ENCODE measurements at regions not wholly inside any gene's neighbourhood (a gene's known extent, or its start where the extent isn't known, plus 50 kb on each side); places are given as distances from the start of the nearest gene placed in this dataset.

DNA sequence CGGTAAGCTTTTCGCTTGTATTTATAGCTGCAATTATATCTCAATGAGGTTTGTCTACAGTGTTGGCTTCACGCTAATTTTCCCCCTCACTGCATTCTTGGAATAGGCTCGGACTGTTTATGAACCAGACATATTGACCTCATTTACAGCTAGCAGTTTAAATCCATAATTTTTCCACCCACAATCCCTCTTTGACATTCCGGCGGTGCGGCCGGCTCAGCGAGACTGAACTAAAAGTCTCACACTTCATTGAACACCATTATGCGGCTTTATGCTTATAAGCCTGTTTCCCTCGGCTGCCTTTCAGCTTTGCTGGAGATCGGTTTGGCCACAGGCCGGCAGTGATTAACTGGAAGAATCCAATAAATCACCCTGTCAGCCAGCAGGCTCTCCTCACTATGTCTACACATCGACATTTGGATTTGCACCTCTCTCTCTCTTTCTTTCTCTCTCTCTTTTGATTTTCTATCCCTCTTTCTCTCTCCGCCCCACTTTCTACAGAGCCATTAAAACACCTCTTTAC, 315.0 kb upstream of the TLE4 start:
- no peaks in the 10 kb centered on the region for H3K36me3 ChIP-seq (ENCODE audit: control insufficient read depth in 2 of 2, extremely low read depth in 1 of 2, insufficient read depth in 1 of 2, low read length in 1 of 2)
- no peaks in the 10 kb centered on the region for H3K9me3 ChIP-seq
- DNase-seq (no peak), ATAC-seq (replicated peaks in 1 of 4) (no peak)
- no peak overlapping the region for H3K4me3 Mint-ChIP-seq
- H3K27me3 Mint-ChIP-seq, result peaks cover 11 to 17% of the 10 kb centered on the region in 2 donors
- H3K4me3 ChIP-seq (ENCODE audit: control insufficient read depth in 1 of 2, extremely low read depth in 1 of 2, low read length in 1 of 2), result no peak overlapping the region
- H3K27ac Mint-ChIP-seq, result no peak overlapping the region
- peaks cover 3 to 19% of the 10 kb centered on the region in 2 experiments for H3K27me3 ChIP-seq (replicated peaks in 1 of 2; ENCODE audit: control insufficient read depth in 2 of 2, extremely low read depth in 1 of 2, insufficient read depth in 2 of 2, low read length in 1 of 2)
- H3K36me3 Mint-ChIP-seq, result no peaks in the 10 kb centered on the region
- no peaks in the 10 kb centered on the region for H3K4me1 Mint-ChIP-seq
- CTCF ChIA-PET, result no interaction called here
- POLR2A ChIA-PET, result no interaction called here
- H3K27ac ChIP-seq (ENCODE audit: low read length), result no peak overlapping the region
- 43% methylated on average over 6 of the region's 15 CpGs for WGBS (ENCODE audit: insufficient coverage)
- H3K4me1 ChIP-seq (ENCODE audit: control insufficient read depth in 1 of 2, extremely low read depth in 1 of 2, insufficient read depth in 2 of 2, low read length in 2 of 2), result no peaks in the 10 kb centered on the region
- H3K9me3 Mint-ChIP-seq, result peaks cover 0 to 3% (median 0%) of the 10 kb centered on the region in 3 donors

DNA sequence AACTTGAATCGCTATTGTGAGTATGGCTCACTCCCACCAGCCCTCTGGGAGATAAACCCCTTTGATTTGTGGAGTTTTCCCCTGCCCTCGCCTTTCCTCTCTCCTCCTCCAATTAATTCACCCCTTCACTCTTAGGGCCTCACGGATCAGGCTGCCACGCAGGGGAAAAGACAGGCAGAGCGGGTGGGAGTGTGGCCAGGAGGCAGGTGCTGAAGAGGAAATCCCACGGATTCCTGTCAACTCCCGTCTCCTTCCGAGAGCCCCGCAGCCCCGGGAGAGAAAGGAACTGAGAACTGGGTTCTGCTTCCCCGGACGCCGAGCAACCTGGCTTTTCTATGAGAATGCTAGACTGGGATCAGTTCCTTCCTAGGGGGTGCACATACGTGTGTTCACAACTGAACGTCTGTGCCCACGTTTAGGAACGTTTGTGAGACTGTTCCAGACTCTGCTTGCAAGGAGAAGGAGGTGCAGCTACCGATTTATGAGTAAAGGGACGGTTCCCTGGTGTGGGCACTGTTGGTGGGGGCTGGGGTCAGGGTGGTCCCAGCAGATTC, 314.5 kb upstream of the TLE4 start:
- ChIA-PET POLR2A (no interaction called here), CTCF (no interaction called here)
- Mint-ChIP-seq H3K4me3 (no peak overlapping the region), H3K27ac (no peak overlapping the region), H3K9me3 (peaks cover 0 to 3% (median 0%) of the 10 kb centered on the region in 3 donors), H3K27me3 (peaks cover 14 to 17% of the 10 kb centered on the region in 2 donors), H3K4me1 (no peaks in the 10 kb centered on the region), H3K36me3 (no peaks in the 10 kb centered on the region)
- no peak for ATAC-seq (replicated peaks in 1 of 4)
- WGBS (ENCODE audit: insufficient coverage), result 49% methylated on average over 10 of the region's 19 CpGs
- Histone ChIP-seq H3K36me3 (ENCODE audit: control insufficient read depth in 2 of 2, extremely low read depth in 1 of 2, insufficient read depth in 1 of 2, low read length in 1 of 2) (no peaks in the 10 kb centered on the region), H3K27me3 (replicated peaks in 1 of 2; ENCODE audit: control insufficient read depth in 2 of 2, extremely low read depth in 1 of 2, insufficient read depth in 2 of 2, low read length in 1 of 2) (peaks cover 3 to 19% of the 10 kb centered on the region in 2 experiments), H3K9me3 (no peaks in the 10 kb centered on the region), H3K27ac (ENCODE audit: low read length) (no peak overlapping the region), H3K4me1 (ENCODE audit: control insufficient read depth in 1 of 2, extremely low read depth in 1 of 2, insufficient read depth in 2 of 2, low read length in 2 of 2) (no peaks in the 10 kb centered on the region), H3K4me3 (ENCODE audit: control insufficient read depth in 1 of 2, extremely low read depth in 1 of 2, low read length in 1 of 2) (no peak overlapping the region)
- DNase-seq, result no peak

DNA sequence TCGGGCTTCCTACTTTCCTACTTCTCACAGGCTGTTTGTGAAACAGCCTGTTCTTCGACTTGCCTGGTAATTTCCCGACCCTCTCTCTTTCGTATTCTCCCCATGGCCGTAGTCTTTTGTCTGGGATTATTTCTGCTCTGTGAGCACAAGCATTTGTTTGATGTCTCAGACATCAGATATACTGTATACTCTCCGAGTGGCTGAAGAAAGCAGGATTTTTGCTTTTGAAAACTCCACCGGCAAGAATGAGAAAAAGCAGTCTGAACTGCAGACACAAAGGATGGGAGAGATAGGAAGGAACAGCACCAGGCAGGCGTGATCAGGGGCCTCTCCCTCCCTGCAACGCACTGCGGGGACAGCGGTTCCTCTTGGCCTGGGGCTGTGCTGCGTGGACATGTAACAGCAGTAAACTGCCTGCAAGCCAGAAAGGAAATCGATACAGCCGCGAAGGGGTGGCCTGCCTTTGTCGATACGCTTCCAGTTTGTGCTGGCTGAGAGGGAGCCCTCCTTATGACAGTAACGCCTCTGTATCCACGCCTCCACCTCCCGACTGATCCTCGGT, 313.9 kb upstream of the TLE4 start:
- DNase-seq, result peak in 1 of 35 experiments; percentile 2
- no peak overlapping the region for H3K27ac ChIP-seq (ENCODE audit: low read length)
- peaks cover 17 to 20% of the 10 kb centered on the region in 2 donors for H3K27me3 Mint-ChIP-seq
- POLR2A ChIA-PET, result no interaction called here
- CTCF ChIA-PET, result no interaction called here
- H3K27me3 ChIP-seq (replicated peaks in 1 of 2; ENCODE audit: control insufficient read depth in 2 of 2, extremely low read depth in 1 of 2, insufficient read depth in 2 of 2, low read length in 1 of 2), result peaks cover 3 to 19% of the 10 kb centered on the region in 2 experiments
- H3K27ac Mint-ChIP-seq, result no peak overlapping the region
- H3K36me3 Mint-ChIP-seq, result no peaks in the 10 kb centered on the region
- peaks cover 1 to 5% (median 2%) of the 10 kb centered on the region in 3 donors for H3K9me3 Mint-ChIP-seq
- H3K4me1 Mint-ChIP-seq, result no peaks in the 10 kb centered on the region
- 70% methylated on average over 8 of the region's 21 CpGs for WGBS (ENCODE audit: insufficient coverage)
- no peaks in the 10 kb centered on the region for H3K9me3 ChIP-seq
- no peak for ATAC-seq (replicated peaks in 1 of 4)
- H3K4me3 ChIP-seq (ENCODE audit: control insufficient read depth in 1 of 2, extremely low read depth in 1 of 2, low read length in 1 of 2), result no peak overlapping the region
- no peaks in the 10 kb centered on the region for H3K36me3 ChIP-seq (ENCODE audit: control insufficient read depth in 2 of 2, extremely low read depth in 1 of 2, insufficient read depth in 1 of 2, low read length in 1 of 2)
- H3K4me1 ChIP-seq (ENCODE audit: control insufficient read depth in 1 of 2, extremely low read depth in 1 of 2, insufficient read depth in 2 of 2, low read length in 2 of 2), result no peaks in the 10 kb centered on the region
- H3K4me3 Mint-ChIP-seq, result no peak overlapping the region

- no peak for ATAC-seq (replicated peaks in 1 of 4)
- 16% methylated on average over 4 of the region's 4 CpGs for WGBS (ENCODE audit: insufficient coverage)
- Mint-ChIP-seq H3K36me3 (no peaks in the 10 kb centered on the region), H3K27me3 (peaks cover 26 to 37% of the 10 kb centered on the region in 2 donors), H3K4me1 (no peaks in the 10 kb centered on the region), H3K4me3 (no peak overlapping the region), H3K27ac (no peak overlapping the region), H3K9me3 (peaks cover 2 to 9% (median 6%) of the 10 kb centered on the region in 3 donors)
- H3K4me3 ChIP-seq (ENCODE audit: control insufficient read depth in 1 of 2, extremely low read depth in 1 of 2, low read length in 1 of 2), result no peak overlapping the region
- H3K27ac ChIP-seq (ENCODE audit: low read length), result no peak overlapping the region
- H3K4me1 ChIP-seq (ENCODE audit: control insufficient read depth in 1 of 2, extremely low read depth in 1 of 2, insufficient read depth in 2 of 2, low read length in 2 of 2), result no peaks in the 10 kb centered on the region
- H3K27me3 ChIP-seq (replicated peaks in 1 of 2; ENCODE audit: control insufficient read depth in 2 of 2, extremely low read depth in 1 of 2, insufficient read depth in 2 of 2, low read length in 1 of 2), result peaks cover 3 to 19% of the 10 kb centered on the region in 2 experiments
- H3K9me3 ChIP-seq, result no peaks in the 10 kb centered on the region
- no peak for DNase-seq
- H3K36me3 ChIP-seq (ENCODE audit: control insufficient read depth in 2 of 2, extremely low read depth in 1 of 2, insufficient read depth in 1 of 2, low read length in 1 of 2), result no peaks in the 10 kb centered on the region
- ChIA-PET POLR2A (no interaction called here), CTCF (no interaction called here)
Measured at GRCh38 chr9:79259858-79260257, 311.9 kb upstream of the TLE4 start.

GRCh38 chr9:79263628-79264027, 308.1 kb upstream of the TLE4 start:
- H3K27me3 Mint-ChIP-seq, result peaks cover 26 to 37% of the 10 kb centered on the region in 2 donors
- H3K4me3 Mint-ChIP-seq, result no peak overlapping the region
- no peak overlapping the region for H3K27ac Mint-ChIP-seq
- WGBS (ENCODE audit: insufficient coverage), result no CpG with 5 or more reads among the region's 1 CpG
- Histone ChIP-seq H3K27ac (ENCODE audit: low read length) (no peak overlapping the region), H3K9me3 (no peaks in the 10 kb centered on the region), H3K4me3 (ENCODE audit: control insufficient read depth in 1 of 2, extremely low read depth in 1 of 2, low read length in 1 of 2) (no peak overlapping the region), H3K36me3 (ENCODE audit: control insufficient read depth in 2 of 2, extremely low read depth in 1 of 2, insufficient read depth in 1 of 2, low read length in 1 of 2) (no peaks in the 10 kb centered on the region), H3K4me1 (ENCODE audit: control insufficient read depth in 1 of 2, extremely low read depth in 1 of 2, insufficient read depth in 2 of 2, low read length in 2 of 2) (no peaks in the 10 kb centered on the region), H3K27me3 (replicated peaks in 1 of 2; ENCODE audit: control insufficient read depth in 2 of 2, extremely low read depth in 1 of 2, insufficient read depth in 2 of 2, low read length in 1 of 2) (peaks cover 0 to 3% of the 10 kb centered on the region in 2 experiments)
- ChIA-PET POLR2A (no interaction called here), CTCF (no interaction called here)
- no peaks in the 10 kb centered on the region for H3K36me3 Mint-ChIP-seq
- peaks cover 2 to 9% (median 6%) of the 10 kb centered on the region in 3 donors for H3K9me3 Mint-ChIP-seq
- DNase-seq, result no peak
- ATAC-seq (replicated peaks in 1 of 4), result no peak
- no peaks in the 10 kb centered on the region for H3K4me1 Mint-ChIP-seq

DNA sequence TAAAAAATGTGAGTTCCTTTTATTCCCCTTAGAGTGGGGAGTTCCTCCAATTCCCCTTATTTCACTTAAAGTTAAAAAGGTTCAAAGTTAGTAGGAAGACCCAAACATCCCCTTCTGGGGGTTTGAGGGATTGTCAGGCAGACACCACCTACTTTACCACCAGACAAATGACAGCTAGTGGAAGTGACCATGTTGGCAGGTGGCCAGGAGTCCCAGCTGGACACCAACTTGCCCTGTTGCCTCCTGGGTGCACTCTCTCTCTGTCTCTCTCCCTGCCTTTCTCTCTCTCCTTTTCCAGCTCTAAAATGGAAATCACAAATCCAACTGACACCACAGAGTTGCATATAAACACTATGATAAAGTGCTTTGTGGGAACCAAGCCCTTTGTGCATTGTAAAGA, 307.7 kb upstream of the TLE4 start:
- Mint-ChIP-seq H3K4me3 (no peak overlapping the region), H3K4me1 (no peaks in the 10 kb centered on the region), H3K27ac (no peak overlapping the region), H3K27me3 (peaks cover 25 to 33% of the 10 kb centered on the region in 2 donors), H3K36me3 (no peaks in the 10 kb centered on the region), H3K9me3 (peaks cover 2 to 9% (median 6%) of the 10 kb centered on the region in 3 donors)
- ATAC-seq (replicated peaks in 1 of 4) (no peak), DNase-seq (no peak)
- CTCF ChIA-PET, result no interaction called here
- H3K4me1 ChIP-seq (ENCODE audit: control insufficient read depth in 1 of 2, extremely low read depth in 1 of 2, insufficient read depth in 2 of 2, low read length in 2 of 2), result no peaks in the 10 kb centered on the region
- no peak overlapping the region for H3K27ac ChIP-seq (ENCODE audit: low read length)
- no peak overlapping the region for H3K4me3 ChIP-seq (ENCODE audit: control insufficient read depth in 1 of 2, extremely low read depth in 1 of 2, low read length in 1 of 2)
- H3K9me3 ChIP-seq, result no peaks in the 10 kb centered on the region
- H3K36me3 ChIP-seq (ENCODE audit: control insufficient read depth in 2 of 2, extremely low read depth in 1 of 2, insufficient read depth in 1 of 2, low read length in 1 of 2), result no peaks in the 10 kb centered on the region
- POLR2A ChIA-PET, result no interaction called here
- peaks cover 0 to 3% of the 10 kb centered on the region in 2 experiments for H3K27me3 ChIP-seq (replicated peaks in 1 of 2; ENCODE audit: control insufficient read depth in 2 of 2, extremely low read depth in 1 of 2, insufficient read depth in 2 of 2, low read length in 1 of 2)

All from T-cell (primary cell).